Activated CD4-positive, alpha-beta T cell treated with anti-CD3 and anti-CD28 coated beads for 48 hours (primary cell): ENCODE measurements at regions not wholly inside any gene's neighbourhood (a gene's known extent, or its start where the extent isn't known, plus 50 kb on each side); places are given as distances from the start of the nearest gene placed in this dataset.
A peak's percentile ranks its signal among the peaks of the same experiment; 100 is the strongest.
"Not testable (repeated sequence)": the region's sequence is repeated elsewhere in the genome, so short reads cannot be mapped to it uniquely, and the experiment has no call there.

Source experiments
- DNase-seq: peaks from one replicate; pipeline ENCODE4 v3.0.0-alpha.2; 2020

DNA sequence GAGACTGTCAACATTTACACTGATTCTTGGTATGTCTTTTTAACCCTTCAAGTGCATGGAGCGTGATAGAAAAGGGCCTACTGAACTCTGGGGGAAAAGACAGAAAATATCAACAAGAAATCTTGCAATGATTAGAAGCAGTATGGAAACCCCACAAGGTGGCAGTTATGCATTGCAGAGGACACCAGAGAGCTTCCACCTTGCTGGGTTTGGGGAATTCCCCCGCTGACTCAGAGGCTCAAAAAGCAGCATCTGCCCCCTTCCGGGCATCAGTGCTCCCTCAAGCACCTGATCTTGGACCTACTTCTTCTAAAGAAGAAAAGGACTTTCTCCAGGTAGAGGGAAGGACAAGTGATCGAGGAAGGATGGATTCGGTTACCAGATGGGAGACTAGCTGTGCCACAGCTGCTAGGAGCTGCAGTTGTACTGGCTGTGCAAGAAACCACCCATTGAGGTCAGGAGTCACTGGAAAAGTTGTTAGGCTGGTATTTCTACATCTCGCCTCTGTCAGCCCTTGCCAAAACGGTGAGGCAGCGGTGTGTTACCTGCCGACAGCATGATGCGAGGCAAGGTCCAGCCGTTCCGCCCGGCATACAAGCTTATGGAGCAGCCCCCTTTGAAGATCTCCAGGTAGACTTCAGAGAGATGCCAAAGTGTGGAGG, 102.8 kb upstream of the OSBPL11 start:
- peak; percentile 65 for DNase-seq

- no peak for DNase-seq
Measured at GRCh38 chr3:125715651-125716050, 120.4 kb upstream of the OSBPL11 start.

DNA sequence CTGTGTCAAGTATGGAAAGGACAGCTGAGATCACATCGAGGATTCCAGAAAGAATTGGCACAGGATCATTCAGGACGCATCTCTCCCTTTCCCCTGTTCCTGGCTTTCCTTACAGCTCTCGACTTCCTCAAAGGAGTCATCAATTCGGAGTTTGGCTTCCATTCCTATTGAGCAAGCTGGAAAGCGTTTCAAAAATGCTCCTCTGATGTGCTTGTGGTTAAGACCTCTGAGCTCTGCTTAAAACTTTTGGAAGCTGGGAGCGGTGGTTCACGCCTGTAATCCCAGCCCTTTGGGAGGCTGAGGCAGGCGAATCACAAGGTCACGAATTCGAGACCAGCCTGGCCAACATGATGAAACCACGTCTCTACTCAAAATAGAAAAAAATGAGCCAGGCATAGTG, 136.9 kb upstream of the OSBPL11 start:
- DNase-seq = not testable (repeated sequence)

- DNase-seq = not testable (repeated sequence)
Measured at GRCh38 chr3:125741991-125742718, 146.9 kb upstream of the OSBPL11 start.

DNA sequence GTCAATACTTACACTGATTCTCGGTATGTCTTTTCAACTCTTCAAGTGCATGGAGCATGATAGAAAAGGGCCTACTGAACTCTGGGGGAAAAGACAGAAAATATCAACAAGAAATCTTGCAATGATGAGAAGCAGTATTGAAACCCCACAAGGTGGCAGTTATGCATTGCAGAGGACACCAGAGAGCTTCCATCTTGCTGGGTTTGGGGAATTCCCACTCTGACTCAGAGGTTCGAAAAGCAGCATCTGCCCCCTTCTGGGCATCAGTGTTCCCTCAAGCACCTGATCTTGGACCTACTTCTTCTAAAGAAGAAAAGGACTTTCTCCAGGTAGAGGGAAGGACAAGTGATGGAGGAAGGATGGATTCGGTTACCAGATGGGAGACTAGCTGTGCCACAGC, 147.5 kb upstream of the OSBPL11 start:
- DNase-seq = peak; percentile 54

GRCh38 chr3:125757050-125757449, 161.8 kb upstream of the OSBPL11 start:
- not testable (repeated sequence) for DNase-seq

DNA sequence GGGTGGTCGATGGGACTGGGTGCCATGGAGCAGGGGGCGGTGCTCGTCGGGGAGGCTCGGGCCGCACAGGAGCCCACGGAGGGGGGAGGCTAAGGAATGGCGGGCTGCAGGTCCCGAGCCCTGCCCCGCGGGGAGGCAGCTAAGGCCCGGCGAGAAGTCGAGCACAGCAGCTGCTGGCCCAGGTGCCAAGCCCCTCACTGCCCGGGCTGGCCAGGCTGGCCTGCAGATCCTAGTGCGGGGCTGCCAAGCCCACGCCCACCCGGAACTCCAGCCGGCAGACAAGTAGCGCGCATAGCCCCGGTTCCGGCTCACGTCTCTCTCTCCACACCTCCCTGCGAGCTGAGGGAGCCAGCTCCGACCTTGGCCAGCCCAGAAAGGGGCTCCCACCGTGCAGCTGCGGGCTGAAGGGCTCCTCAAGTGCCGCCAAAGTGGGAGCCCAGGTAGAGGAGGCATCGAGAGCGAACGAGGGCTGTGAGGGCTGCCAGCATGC, 163.4 kb upstream of the OSBPL11 start:
- DNase-seq = not testable (repeated sequence)

GRCh38 chr3:125762601-125763000, 167.3 kb upstream of the OSBPL11 start:
- not testable (repeated sequence) for DNase-seq

DNA sequence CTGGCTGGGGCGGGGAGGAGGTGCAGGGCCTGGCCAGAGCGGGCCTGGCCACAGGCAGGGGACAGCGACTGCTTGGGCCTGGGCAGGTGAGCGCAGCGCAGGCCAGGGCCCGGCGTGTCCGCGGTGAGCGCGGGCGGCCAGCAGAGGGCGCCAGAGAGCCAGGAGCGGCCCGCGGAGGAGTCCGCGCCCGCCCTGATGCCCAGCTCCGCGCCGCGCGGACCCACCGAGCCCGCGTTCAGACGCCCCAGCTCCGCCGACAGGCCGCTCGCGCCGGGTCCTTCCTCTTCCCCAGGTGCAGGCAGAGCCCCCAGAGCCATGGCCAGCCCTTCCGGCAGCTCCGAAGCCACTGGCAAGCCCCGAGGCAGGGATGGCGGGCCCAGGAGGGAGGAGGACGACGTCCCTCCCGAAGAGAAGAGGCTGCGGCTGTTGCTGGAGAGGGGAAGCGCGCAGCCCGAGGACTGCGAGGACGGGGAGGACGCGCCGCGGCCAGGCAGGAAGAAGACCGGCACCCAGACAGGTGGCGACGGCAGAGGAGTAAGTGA, 171.1 kb upstream of the OSBPL11 start:
- DNase-seq = peak; percentile 72

- peak; percentile 10 for DNase-seq
Measured at GRCh38 chr3:125766931-125767330, 171.6 kb upstream of the OSBPL11 start.

GRCh38 chr3:125767641-125768040, 172.3 kb upstream of the OSBPL11 start:
- DNase-seq = no peak

- DNase-seq = not testable (repeated sequence)
Measured at GRCh38 chr3:125768821-125769220, 173.5 kb upstream of the OSBPL11 start.

GRCh38 chr3:125771506-125771905, 176.2 kb upstream of the OSBPL11 start:
- DNase-seq = not testable (repeated sequence)

GRCh38 chr3:125774433-125775034, 179.2 kb upstream of the OSBPL11 start:
- DNase-seq = not testable (repeated sequence)

- not testable (repeated sequence) for DNase-seq
Measured at GRCh38 chr3:125775106-125775505, 179.8 kb upstream of the OSBPL11 start.

DNA sequence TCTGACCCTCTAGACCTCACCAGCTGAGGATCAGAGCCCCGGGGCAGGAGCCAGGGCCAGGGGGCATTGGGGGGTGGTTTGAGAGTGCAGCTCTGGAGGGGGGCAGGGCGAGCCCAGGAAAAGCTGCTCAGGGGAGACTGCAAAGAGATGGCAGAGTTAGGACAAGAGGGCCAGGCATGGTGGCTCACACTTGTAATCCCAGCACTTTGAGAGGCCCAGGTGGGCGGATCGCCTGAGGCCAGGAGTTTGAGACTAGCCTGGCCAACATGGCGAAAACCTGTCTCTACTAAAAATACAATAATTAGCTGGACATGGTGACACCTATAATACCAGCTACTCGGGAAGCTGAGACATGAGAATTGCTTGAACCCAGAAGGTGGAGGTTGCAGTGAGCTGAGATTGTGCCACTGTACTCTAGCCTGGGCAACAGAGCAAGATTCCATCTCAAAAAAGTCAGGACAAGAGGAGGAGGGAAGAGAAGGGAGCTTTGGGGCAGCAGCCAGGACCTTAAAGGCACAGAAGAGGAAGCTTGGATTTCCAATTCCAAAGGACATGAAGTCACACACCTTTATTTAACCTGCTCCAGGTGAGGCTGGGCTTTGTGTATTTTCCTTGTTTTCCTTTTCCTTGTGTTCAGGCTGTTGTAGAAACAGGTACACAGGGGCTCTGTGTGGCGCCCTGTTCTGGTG, 180.5 kb upstream of the OSBPL11 start:
- not testable (repeated sequence) for DNase-seq

DNA sequence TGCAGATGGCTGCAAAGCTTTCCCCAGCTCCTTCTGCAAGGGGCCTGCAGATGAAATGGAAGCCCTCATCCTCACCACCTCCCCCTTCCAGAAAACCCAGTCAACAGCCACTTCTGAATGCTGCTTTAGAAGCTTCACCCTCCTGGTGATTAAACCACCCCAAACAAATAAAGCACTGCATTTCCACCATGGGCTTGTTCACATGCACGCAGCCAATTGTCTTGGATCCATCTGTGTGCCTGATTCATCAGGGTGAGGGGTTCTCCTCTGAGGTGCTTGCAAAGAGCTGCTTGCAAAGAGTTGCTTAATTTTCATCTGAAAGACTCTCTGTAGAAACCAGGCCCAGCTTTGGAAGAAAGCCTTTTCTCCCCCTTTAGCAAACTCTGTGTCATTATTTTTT, 184.0 kb upstream of the OSBPL11 start:
- DNase-seq = not testable (repeated sequence)

GRCh38 chr3:125779918-125780317, 184.6 kb upstream of the OSBPL11 start:
- not testable (repeated sequence) for DNase-seq

- not testable (repeated sequence) for DNase-seq
Measured at GRCh38 chr3:125781678-125782077, 186.4 kb upstream of the OSBPL11 start.

DNA sequence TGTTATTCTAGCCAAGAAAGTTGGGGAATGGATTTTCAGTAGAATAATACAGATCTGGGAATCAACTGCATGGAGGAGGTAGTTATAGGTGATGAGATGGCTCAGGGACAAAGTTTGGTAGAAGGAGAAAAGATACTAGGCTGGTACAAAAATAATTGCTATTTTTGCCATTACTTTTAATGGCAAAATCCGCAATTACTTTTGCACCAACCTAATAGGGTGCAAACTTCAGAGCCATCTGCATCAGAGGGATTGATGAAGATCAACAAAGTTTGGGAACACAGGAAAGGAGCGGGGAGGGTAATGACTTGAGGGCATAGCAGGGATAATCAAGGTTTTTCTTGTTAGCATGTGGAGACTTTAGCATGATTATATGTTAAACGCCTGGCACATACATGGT, 178.7 kb upstream of the ROPN1B start:
- not testable (repeated sequence) for DNase-seq

GRCh38 chr3:125791021-125791420, 178.0 kb upstream of the ROPN1B start:
- not testable (repeated sequence) for DNase-seq

DNA sequence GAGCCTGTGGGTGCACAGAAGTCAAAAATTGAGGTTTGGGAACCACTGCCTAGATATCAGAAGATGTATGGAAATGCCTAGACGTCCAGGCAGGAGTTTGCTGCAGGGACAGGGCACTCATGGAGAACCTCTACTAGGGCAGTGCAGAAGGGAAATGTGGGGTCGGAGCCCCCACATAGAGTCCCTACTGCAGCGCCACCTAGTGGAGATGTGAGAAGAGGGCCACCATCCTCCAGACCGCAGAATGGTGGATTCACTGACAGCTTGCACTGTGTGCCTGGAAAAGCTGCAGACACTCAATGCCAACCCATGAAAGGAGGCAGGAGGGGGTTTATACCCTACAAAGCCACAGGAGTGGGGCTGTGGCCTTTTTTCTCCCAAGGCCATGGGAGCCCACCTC, 159.0 kb upstream of the ROPN1B start:
- not testable (repeated sequence) for DNase-seq

DNA sequence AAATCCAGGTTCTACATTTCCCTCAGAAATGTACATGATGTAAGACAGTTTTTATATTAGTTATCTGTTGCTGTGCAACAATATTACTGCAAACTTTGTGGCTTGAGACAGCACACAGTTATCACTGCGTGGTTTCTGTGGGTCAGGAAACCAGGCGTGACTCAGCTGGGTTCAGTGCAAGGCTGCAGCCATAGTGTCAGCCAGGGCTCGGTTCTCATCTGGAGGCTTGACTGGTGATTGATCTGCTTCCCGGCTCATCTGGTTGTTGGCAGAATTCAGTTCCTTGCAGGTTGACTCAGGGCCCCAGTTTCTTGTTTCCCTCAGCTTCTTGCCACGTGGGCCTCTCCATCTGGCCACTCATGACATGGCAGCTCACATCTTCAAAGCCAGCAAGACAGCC, 146.8 kb upstream of the ROPN1B start:
- DNase-seq = peak; percentile 61
